ENCODE measurements at regions not wholly inside any gene's neighbourhood (a gene's known extent, or its start where the extent isn't known, plus 50 kb on each side); places are given as distances from the start of the nearest gene placed in this dataset.

GRCh38 chr14:44730860-44731259 is 223.8 kb upstream of the FSCB start:
- TF ChIP-seq GLIS3 (CRISPR knock-in tag; IDR thresholded peaks at IDR 0.05) (no peak), TSHZ2 (CRISPR knock-in tag; IDR thresholded peaks at IDR 0.05) (no peak), CSDC2 (CRISPR knock-in tag; IDR thresholded peaks at IDR 0.05) (no peak), CREB5 (CRISPR knock-in tag; IDR thresholded peaks at IDR 0.05; ENCODE audit: low read depth) (no peak), SNAI2 (CRISPR knock-in tag; IDR thresholded peaks at IDR 0.05) (no peak), TCF4 (CRISPR knock-in tag; IDR thresholded peaks at IDR 0.05; ENCODE audit: borderline replicate concordance) (no peak), ISL1 (CRISPR knock-in tag; IDR thresholded peaks at IDR 0.05) (no peak), BACH2 (CRISPR knock-in tag; IDR thresholded peaks at IDR 0.05; ENCODE audit: borderline replicate concordance) (no peak)
- TF ChIP-seq, protein P1, sequence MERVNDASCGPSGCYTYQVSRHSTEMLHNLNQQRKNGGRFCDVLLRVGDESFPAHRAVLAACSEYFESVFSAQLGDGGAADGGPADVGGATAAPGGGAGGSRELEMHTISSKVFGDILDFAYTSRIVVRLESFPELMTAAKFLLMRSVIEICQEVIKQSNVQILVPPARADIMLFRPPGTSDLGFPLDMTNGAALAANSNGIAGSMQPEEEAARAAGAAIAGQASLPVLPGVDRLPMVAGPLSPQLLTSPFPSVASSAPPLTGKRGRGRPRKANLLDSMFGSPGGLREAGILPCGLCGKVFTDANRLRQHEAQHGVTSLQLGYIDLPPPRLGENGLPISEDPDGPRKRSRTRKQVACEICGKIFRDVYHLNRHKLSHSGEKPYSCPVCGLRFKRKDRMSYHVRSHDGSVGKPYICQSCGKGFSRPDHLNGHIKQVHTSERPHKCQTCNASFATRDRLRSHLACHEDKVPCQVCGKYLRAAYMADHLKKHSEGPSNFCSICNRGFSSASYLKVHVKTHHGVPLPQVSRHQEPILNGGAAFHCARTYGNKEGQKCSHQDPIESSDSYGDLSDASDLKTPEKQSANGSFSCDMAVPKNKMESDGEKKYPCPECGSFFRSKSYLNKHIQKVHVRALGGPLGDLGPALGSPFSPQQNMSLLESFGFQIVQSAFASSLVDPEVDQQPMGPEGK (CRISPR knock-in tag; IDR thresholded peaks at IDR 0.05; ENCODE audit: borderline replicate concordance) = no peak
- TF ChIP-seq, protein P2, sequence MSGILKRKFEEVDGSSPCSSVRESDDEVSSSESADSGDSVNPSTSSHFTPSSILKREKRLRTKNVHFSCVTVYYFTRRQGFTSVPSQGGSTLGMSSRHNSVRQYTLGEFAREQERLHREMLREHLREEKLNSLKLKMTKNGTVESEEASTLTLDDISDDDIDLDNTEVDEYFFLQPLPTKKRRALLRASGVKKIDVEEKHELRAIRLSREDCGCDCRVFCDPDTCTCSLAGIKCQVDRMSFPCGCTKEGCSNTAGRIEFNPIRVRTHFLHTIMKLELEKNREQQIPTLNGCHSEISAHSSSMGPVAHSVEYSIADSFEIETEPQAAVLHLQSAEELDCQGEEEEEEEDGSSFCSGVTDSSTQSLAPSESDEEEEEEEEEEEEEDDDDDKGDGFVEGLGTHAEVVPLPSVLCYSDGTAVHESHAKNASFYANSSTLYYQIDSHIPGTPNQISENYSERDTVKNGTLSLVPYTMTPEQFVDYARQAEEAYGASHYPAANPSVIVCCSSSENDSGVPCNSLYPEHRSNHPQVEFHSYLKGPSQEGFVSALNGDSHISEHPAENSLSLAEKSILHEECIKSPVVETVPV (CRISPR knock-in tag; IDR thresholded peaks at IDR 0.05) = no peak
- TF ChIP-seq, protein P3, sequence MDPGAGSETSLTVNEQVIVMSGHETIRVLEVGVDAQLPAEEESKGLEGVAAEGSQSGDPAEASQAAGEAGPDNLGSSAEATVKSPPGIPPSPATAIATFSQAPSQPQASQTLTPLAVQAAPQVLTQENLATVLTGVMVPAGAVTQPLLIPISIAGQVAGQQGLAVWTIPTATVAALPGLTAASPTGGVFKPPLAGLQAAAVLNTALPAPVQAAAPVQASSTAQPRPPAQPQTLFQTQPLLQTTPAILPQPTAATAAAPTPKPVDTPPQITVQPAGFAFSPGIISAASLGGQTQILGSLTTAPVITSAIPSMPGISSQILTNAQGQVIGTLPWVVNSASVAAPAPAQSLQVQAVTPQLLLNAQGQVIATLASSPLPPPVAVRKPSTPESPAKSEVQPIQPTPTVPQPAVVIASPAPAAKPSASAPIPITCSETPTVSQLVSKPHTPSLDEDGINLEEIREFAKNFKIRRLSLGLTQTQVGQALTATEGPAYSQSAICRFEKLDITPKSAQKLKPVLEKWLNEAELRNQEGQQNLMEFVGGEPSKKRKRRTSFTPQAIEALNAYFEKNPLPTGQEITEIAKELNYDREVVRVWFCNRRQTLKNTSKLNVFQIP (CRISPR knock-in tag; IDR thresholded peaks at IDR 0.05; ENCODE audit: borderline replicate concordance, low read depth) = no peak

Data from SK-N-SH treated with all-trans-retinoic acid at 6 μM for 48 hours (cell line).